Jurkat, Clone E6-1 (cell line): ENCODE measurements at regions not wholly inside any gene's neighbourhood (a gene's known extent, or its start where the extent isn't known, plus 50 kb on each side); places are given as distances from the start of the nearest gene placed in this dataset.
"Not testable (repeated sequence)": the region's sequence is repeated elsewhere in the genome, so short reads cannot be mapped to it uniquely, and the experiment has no call there.

Source experiments
- DNase-seq: peaks from one replicate; pipeline ENCODE4 v3.0.0-alpha.2; 2011; ENCODE audit warnings: low read depth, low spot score
- H3K4me3 ChIP-seq: 2 replicates; pipeline ENCODE4 v1.5.1; 2011; ENCODE audit warnings: mild to moderate bottlenecking, low read length, control low read depth, moderate library complexity

DNA sequence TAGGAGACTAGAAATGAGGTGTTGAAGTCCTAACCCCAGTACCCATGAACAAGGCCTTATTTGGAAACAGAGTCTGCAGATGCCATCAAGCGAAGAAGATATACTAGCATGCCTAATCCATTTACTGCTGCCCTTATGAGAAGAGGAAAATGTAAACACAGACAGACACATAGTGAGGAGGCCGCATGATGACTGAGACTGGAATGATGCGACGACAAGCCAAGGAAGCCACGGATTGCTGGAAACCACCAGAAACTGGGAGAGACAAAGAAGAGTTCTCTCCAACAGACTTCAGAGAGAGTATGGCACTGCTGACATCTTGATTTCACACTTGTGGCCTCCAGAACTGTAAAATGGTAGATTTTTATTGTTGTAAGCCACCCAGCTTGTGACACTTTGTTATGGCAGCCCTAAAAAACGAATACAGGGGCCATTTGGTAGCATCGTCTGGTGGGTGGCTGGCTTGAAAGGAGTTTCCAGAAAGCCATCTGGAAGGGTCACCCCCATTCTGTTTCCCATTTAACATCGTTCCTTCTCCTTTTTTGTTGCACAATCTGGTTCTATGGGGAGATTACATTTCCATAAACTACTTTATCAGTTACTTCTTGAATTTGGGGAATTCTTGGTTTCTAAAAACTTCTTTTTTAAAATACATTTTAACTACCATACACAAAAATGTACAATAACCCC lies 193.1 kb downstream of the HSD17B3 start:
- DNase-seq: no peak
- H3K4me3 ChIP-seq: no peak overlapping the region

DNA sequence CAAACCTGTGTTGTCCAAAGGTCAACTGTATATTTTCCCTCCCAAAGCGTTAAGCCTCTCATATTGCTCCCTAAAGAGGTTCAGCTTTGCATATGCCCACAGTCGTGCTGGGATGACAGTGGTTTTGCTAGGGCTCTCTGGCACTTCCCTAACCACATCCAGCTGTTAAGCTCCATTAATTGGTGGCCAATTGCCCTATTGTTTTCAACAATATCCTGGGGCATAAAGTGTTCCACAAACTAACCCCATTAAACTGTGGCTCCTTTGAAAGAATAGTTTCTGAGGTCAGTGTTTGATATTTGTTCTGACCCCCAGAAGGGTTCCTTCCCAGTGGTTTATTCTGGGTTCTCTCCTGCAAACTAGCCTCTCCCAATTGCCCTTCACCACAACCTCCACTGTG lies 194.5 kb downstream of the HSD17B3 start:
- DNase-seq: no peak
- H3K4me3 ChIP-seq: no peak overlapping the region

DNA sequence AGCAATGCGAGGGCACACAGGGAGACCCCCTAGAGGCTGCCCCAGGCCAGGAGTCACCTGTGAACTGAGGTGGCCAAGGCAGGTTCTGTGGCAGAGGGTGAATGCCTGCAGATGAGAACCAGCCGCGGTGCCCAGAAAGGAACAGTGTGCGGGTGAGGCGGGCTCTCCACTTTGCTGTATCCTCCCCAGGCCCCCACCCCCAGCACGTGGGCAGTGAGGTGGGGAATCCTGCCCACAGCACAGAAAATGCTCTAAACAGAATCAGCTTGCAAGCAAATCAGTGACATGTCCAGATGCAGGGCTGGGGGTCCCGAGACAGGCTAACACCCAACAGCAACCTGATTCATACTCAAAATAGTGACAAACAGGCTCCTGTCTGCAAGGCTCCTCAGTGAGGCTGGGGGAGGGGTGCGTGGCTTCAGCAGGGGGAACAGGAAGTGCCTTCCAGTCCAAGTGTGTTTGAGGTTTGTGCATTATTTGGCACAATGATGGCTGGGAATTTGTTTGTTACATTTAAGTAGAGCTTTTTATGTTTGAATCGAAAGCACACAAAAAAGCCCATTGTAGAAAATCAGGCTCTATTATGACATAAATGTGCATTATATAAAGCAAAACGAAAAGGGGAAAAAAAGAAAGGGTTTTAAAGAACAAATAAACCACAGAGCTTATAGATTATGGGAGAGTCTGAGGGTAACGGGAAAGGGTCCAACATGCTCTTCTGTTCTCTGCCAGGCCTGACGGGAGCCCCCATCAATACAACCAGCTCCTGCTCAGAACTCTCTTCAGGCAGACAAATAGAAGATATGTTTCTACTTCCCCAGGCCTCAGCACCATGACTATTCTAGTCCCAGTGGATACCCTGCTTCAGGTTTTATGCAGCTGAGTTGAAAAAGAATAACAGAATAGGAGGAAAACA lies 201.3 kb downstream of the HSD17B3 start:
- H3K4me3 ChIP-seq: no peak overlapping the region
- peak; percentile 32 for DNase-seq

DNA sequence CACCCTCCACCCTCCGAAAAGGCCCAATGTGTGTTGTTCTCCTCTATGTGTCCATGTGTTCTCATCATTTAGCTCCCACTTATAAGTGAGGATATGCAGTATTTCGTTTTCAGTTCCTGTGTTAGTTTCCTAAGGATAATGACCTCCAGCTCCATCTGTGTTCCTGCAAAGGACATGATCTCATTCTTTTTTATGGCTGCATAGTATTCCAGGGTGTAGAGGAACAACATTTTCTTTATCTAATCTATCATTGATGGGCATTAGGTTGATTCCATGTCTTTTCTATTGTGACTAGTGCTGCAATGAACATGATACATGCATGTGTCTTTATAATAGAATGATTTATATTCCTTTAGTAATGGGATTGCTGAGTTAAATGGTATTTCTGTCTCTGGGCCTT lies 211.3 kb downstream of the HSD17B3 start:
- not testable (repeated sequence) for H3K4me3 ChIP-seq, DNase-seq

DNA sequence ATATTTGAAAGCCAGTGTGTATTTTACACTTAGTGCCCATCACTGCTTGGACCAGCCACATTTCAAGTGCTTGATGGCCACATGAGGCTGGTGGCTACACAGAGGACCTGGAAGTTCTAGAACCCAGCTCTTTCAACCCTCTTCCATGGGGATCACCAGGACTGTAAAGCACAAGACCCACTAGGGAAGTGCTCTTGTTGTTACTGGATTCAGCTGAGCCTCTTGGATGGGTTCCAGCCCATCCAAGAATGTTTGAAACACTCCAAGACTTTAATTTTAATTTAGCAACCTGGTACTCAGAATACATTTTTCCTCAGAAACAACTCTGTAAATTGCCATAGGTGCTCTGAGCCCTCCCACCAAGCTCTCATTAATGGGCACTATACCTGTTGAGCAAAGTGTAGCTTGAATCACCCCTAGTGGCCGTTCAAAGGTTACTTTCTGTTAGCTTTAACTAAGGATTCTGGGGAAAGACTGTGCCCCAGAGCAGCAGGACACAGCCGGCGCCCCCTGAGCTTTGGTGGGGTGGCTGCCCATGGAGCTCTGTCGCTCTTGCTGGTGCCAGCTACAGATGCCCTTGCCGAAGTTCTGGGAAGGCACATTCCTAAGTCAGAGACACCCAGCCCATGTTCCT lies 212.4 kb downstream of the HSD17B3 start:
- DNase-seq: no peak
- H3K4me3 ChIP-seq: no peak overlapping the region

DNA sequence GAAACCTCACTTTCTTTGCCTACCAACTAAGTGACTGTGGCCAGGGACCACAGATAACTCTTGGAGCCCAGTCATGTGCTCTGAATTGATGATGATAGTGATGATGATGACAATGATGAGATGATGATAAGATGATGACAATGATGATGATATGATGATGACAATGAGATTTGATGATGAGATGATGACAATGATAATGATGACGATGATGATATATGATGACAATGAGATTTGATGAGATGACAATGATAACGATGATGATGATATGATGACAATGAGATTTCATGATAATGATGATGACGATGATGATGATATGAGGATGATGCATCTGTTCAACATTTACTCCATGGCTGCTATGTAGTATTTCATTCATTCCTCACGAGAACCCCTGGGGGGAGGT lies 213.0 kb downstream of the ERCC6L2 start:
- DNase-seq: no peak
- H3K4me3 ChIP-seq: no peak overlapping the region

DNA sequence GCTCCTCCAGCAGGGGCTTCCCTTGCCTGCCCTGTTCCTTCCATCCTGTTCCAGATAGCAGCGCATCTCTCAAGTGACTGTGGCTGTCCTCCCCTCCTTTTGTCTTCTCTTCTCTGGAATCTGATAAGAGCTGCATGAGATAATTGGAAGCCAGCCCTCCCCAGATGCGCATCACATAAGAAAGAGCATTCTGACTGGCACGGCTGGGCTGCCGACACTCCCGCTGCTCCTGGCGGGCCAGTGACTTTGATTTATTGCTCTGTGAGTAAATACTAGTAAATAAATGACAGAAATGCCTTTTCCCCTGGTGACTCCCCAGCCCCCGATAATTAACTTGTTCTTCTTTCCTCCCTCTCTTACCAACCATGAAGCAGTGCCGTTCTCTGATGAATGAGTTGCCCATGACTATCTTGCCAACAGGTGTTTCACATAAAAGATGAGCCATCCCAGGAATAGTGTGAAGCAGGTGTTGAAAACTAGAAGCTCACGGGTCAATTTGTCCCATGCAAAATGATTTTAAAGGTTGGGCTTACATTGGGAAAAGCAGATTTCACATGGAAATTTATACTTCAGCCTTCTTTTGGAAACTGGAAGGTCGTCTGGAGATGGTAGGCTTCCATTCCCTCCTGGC lies 212.3 kb downstream of the ERCC6L2 start:
- no peak overlapping the region for H3K4me3 ChIP-seq

DNA sequence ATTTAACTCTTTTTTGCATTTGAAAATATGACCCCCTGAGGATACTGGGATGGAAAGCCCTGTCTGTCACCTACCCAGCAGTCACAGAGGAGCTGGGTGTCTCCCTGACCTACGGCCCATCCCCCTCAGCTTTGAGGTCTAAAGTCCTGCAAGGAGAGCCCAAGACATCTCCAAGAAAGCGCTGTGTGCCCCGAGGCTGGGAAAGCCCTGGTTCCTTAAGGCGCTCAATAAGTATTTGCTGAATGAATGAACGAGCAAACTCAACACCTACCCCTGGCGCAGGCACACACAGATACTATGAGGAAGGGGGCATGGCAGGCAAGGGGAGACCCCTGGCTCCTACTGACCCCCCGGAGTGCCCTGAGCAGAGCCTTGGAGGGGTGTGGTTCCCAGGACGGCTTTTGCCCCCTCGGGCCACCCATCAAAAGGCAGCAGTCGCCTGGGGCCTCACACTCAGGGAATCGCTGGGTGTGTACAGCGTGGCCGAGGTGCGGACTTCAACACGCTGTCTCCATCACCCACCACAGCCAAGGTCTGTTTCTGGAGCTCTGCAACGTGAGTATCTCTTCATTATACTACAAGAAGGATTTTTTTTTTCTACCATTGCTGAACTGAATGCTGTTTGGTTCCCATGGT lies 211.6 kb downstream of the ERCC6L2 start:
- DNase-seq: no peak
- H3K4me3 ChIP-seq: no peak overlapping the region

More for the DNA sequence above, 212.3 kb downstream of the ERCC6L2 start:
- no peak for DNase-seq

DNA sequence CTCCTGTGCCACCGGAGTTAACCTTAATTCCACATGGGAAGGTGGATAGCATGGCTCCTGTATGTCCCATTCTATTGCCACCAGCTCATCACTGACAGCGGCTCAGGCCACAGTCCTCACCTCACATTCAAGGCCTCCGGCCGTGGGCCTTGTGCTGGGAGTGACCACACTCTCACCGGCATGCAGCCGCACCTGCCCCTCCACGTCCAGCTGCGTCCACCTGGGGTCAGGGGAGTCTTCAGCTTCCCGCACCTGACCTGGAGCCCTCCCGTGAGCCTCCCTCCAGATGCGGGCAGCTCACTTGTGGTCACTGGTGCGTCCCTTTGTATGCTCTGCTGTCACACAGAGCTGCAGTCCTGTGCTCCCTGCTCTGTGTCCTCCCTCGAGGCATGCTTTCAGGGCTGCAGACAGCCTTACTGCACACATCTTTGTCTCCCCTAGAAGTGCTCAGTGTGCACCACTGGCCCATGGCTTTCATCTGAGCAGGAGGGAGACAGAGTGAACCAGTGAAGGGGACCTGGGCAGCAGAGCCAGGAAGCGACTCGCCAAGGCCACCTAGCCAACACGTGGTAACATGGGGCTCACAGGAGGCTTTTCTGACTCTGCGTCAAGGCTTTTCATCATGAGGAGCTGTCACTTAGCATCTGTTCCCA lies 210.1 kb downstream of the ERCC6L2 start:
- no peak overlapping the region for H3K4me3 ChIP-seq
- DNase-seq: no peak

DNA sequence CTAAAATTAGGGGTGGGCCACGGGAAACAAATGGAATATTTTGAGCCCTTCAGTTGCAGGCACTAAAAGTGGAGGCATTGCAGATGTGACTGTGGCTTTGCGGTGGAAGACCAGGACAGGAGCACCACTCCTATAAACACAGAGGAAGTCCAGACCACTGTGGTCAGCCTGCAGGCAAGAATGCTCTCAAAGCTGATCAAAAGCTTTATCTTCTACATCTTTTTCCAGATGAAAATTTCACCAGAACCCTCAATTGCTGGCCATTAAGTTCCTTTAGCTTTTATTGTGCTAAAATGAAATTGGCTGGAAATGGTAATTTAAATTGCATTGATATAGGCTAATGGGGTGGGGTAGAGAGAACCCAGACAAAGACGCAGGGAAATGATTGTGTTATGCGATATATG lies 208.8 kb downstream of the ERCC6L2 start:
- no peak for DNase-seq
- no peak overlapping the region for H3K4me3 ChIP-seq

DNA sequence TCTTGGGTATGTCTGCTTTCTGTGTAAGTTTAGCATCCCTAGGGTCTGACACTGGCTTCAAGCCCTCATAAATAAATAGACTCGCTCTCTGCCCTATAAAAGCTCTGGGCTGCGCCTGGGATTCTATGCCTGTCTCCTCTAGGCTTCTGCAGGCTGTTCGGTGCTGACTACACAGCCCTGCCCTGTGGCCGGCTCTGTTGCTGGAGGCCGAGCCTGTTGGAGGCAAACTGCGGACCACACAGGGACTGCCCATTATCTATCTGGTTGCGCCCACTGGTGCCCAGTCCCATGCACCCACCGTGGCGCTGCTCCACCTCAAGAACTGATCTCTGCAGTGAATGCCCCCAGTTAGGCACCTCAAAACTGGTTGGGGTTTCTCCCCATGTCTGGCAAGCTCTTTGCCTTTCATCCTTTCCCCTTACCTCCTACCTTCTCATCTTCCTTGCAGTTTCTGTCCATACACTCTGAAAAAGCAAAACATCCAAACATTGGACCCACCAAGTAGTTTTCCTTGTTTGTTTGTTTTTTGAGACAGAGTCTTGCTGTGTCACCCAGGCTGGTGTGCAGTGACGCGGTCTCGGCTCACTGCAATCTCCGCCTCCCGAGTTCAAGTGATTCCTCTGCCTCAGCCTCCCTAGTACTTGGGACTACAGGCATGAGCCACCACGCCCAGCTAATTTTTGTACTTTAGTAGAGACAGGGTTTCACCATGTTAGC lies 207.2 kb downstream of the ERCC6L2 start:
- no peak for DNase-seq
- H3K4me3 ChIP-seq: no peak overlapping the region

DNA sequence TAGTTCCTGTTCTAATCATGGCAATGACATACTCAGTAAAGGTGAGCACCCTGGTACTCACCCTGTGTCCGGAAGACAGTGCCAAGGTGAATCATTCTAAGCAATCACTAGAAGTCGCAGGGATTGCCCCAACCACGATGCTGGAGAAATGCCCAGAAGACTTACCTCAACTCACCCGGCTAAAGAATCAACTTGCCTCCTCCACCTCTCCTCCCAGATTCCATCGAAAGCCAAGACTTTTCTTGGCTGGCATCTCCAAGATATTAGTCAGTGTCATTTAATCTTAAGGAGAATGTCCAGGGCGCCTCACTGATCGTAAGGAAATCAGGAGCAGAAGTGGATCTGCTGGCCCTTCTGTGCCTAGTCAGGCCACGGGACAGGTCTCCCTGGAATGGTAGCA lies 204.9 kb downstream of the ERCC6L2 start:
- no peak for DNase-seq
- no peak overlapping the region for H3K4me3 ChIP-seq

DNA sequence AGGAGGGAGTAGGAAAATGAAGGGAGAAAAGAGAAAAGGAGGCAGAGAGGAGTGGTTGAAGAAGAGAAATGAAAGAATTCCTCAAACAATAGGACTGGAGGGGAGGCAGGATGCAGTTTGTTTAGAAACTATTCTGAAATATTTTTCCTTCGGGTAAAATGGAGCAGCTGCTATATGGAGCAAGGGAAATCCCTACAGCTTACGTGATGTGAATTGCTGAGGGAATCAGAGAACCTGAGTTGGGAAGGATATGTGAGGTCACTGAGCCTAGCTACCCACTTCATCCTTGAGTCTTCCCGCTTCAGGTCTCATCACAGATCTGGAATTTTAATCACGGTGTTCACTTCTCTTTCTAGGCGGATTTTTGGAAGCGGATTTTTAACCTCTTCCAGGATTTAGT lies 204.3 kb downstream of the ERCC6L2 start:
- no peak overlapping the region for H3K4me3 ChIP-seq
- DNase-seq: no peak

DNA sequence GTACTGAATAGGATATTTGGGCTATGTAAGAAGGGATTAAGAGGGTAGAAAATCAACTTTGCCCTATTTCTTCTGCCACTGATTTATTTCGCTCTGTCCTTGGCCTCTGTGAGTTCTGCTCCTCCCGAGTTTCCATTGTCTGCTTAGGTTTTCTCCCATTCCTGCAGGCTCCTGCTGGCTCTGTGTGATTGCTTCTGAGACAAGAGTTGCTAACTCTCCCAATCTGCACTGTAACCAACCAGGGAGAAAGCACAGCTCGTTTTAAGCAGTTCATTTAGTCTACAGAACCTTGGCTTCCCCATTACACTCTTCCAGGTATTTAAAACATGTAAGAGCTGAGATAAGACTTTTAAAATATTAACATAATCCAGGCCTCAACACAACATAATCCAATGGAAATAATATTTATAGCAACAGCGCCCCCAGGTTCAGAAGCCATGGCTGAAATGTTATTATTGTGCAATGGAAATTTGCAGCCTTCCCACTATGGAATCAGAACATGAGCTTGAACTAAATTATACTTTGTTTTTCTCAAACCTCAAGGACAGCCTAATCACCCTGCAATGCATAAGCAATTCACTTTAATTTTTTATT lies 203.5 kb downstream of the ERCC6L2 start:
- H3K4me3 ChIP-seq: no peak overlapping the region
- DNase-seq: no peak

DNA sequence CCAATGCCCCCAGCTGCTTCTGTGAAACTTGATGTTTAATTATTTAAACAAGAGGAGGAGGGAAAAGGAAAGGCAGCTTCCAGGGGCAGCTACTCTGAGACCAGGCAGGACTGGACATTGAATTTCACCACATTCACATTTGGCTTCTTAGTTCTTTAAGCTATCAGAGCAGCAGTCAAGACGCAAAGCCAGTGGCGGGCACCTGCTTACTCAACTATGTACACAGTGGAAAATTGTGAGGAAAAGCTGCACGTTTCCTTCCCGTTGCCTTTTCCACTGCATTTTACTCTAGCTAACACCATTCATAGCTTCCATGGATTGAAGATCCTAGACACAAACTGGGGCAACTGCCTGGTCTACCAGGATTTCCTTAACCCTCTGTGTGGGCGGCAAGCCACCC lies 200.3 kb downstream of the ERCC6L2 start:
- no peak overlapping the region for H3K4me3 ChIP-seq
- DNase-seq: no peak

DNA sequence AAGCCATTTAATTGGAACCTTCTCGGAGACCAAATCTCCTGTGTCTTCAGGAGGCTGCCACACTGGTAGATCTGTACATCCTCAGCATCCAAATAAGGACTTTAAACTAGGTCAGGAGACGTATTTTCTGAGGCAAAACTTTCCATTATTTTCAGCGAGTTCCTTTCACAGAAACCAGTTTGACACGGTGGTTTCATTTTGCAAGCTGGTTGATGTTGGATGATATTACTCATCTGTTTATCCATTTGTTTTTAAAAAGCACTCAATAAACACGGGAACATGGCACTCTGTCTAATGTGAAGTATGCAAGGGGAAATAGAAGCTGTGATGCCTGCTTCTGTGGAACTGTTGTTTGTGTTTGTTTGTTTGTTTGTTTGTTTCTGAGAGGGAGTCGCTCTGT lies 199.6 kb downstream of the ERCC6L2 start:
- H3K4me3 ChIP-seq: no peak overlapping the region
- DNase-seq: no peak

DNA sequence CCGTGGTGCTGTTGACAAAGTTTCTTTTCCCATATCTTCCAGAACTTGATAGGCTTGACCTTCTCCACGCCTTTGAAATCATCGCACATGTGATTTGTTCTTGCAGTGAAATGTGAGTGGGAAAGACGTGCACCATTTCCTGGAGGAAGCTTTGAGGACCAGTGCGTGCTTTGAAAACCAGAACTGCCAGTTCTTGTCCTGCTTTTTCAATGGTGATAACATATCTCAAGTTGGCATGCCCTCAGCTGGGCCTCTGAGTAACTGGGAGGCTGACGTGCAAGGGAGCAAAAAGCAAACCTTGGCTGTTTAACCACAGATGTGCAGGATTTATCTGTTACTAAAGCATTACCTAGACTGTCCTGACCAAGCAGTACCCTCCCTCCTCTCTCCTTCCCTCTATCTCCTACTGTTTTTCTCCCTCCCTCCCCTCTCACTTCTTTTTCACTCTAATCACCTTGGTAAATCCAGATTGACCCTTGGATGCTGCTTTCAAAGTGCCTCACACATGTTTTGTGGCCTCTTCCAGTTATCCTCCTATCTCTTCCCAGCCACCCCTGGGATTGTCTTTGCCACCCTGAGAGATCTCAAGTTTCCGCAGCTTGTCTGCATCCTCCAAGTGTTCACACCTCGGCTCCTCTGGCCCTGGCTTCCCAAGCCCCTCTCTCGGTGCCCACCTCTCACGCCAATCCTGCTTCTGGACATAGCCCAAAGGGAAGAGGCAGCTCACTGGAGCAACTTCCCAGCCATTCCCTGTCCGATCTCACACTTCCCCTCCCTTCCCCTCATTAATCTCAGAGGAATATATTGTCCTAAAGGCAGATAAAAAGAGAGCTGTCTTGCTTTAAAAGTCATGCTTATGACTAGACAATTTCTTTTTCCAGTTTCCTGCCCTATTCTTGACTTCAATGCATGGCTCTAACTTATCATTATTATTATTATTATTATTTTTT lies 198.3 kb downstream of the ERCC6L2 start:
- DNase-seq: no peak

More for the DNA sequence above, 198.3 kb downstream of the ERCC6L2 start:
- H3K4me3 ChIP-seq: no peak overlapping the region
